WTC11 (cell line): ENCODE measurements at regions not wholly inside any gene's neighbourhood (a gene's known extent, or its start where the extent isn't known, plus 50 kb on each side); places are given as distances from the start of the nearest gene placed in this dataset.

ENCODE experiments used
- ATAC-seq: fragments of 200-7000 bp; cut with Tn5 transposase; 2 replicates; pipeline ENCODE4 v1.10.0; 2021; ENCODE audit warnings: mild to moderate bottlenecking, moderate library complexity
- CTCF ChIA-PET: fragments of 300-600 bp; sonication (Branson Sonifier 250); formaldehyde crosslinking; loops from one replicate; lab custom pipeline; 2021; ENCODE audit warnings: antibody characterized with exemption; lab: Charles Lee
- POLR2A ChIA-PET: fragments of 350-600 bp; sonication (Branson Sonifier 250); formaldehyde crosslinking; loops from one replicate; lab custom pipeline; 2021; ENCODE audit warnings: antibody characterized with exemption; lab: Charles Lee
- DNase-seq: peaks from one replicate; pipeline ENCODE4 v3.0.0; 2021; ENCODE audit warnings: low spot score
- H3K27ac Mint-ChIP-seq: 2 replicates; pipeline ENCODE4 v1.8.0; 2021; ENCODE audit warnings: mixed read lengths
- H3K27me3 Mint-ChIP-seq: 2 replicates; pipeline ENCODE4 v1.8.0; 2021; ENCODE audit warnings: low read depth, mild to moderate bottlenecking, moderate library complexity, mixed read lengths
- H3K36me3 Mint-ChIP-seq: 2 replicates; pipeline ENCODE4 v1.8.0; 2021; ENCODE audit warnings: mixed read lengths
- H3K4me1 Mint-ChIP-seq: 2 replicates; pipeline ENCODE4 v1.8.0; 2022; ENCODE audit warnings: mixed read lengths
- H3K4me3 Mint-ChIP-seq: 2 replicates; pipeline ENCODE4 v1.8.0; 2021; ENCODE audit warnings: mild to moderate bottlenecking, moderate library complexity, mixed read lengths
- H3K9me3 Mint-ChIP-seq: 2 replicates; pipeline ENCODE4 v1.8.0; 2021; ENCODE audit warnings: mixed read lengths
- ARID4B ChIP-seq: sonication (generic); formaldehyde crosslinking; IDR thresholded peaks from 2 replicates; pipeline ENCODE4 v1.8.0; 2023; ENCODE audit warnings: missing genetic modification reagents, mild to moderate bottlenecking, borderline replicate concordance
- CREB1 ChIP-seq: sonication (generic); formaldehyde crosslinking; IDR thresholded peaks from 2 replicates; pipeline ENCODE4 v1.8.0; 2023; ENCODE audit warnings: mild to moderate bottlenecking, missing genetic modification reagents
- E2F5 ChIP-seq: sonication (generic); formaldehyde crosslinking; IDR thresholded peaks from 2 replicates; pipeline ENCODE4 v1.8.1; 2022; ENCODE audit warnings: mild to moderate bottlenecking, moderate library complexity, missing genetic modification reagents
- ETV6 ChIP-seq: sonication (generic); formaldehyde crosslinking; IDR thresholded peaks from 2 replicates; pipeline ENCODE4 v1.8.1; 2022; ENCODE audit warnings: mild to moderate bottlenecking, missing genetic modification reagents
- GABPB1 ChIP-seq: sonication (generic); formaldehyde crosslinking; IDR thresholded peaks from 2 replicates; pipeline ENCODE4 v1.8.1; 2023; ENCODE audit warnings: mild to moderate bottlenecking, missing genetic modification reagents
- HMGXB4 ChIP-seq: sonication (generic); formaldehyde crosslinking; IDR thresholded peaks from 2 replicates; pipeline ENCODE4 v1.8.1; 2023; ENCODE audit warnings: mild to moderate bottlenecking, moderate library complexity, missing genetic modification reagents
- IRF1 ChIP-seq: sonication (generic); formaldehyde crosslinking; IDR thresholded peaks from 2 replicates; pipeline ENCODE4 v1.8.0; 2023; ENCODE audit warnings: missing genetic modification reagents
- JUN ChIP-seq: sonication (generic); formaldehyde crosslinking; IDR thresholded peaks from 2 replicates; pipeline ENCODE4 v1.8.0; 2023; ENCODE audit warnings: mild to moderate bottlenecking, missing genetic modification reagents
- MYBL2 ChIP-seq: sonication (generic); formaldehyde crosslinking; IDR thresholded peaks from 2 replicates; pipeline ENCODE4 v1.8.1; 2023; ENCODE audit warnings: mild to moderate bottlenecking, moderate library complexity, missing genetic modification reagents
- NR3C1 ChIP-seq: sonication (generic); formaldehyde crosslinking; conservative IDR thresholded peaks from 2 replicates; pipeline ENCODE4 v1.8.1; 2023; ENCODE audit warnings: low read depth, mild to moderate bottlenecking, missing genetic modification reagents
- OVOL2 ChIP-seq: fragments of 250-450 bp; sonication (Bioruptor Pico); IDR thresholded peaks from 2 replicates; pipeline ENCODE4 v1.9.0; 2021; ENCODE audit warnings: mild to moderate bottlenecking, borderline replicate concordance
- RORB ChIP-seq: fragments of 250-450 bp; sonication (Bioruptor Pico); IDR thresholded peaks from 2 replicates; pipeline ENCODE4 v1.9.0; 2021; ENCODE audit warnings: mild to moderate bottlenecking
- ZBTB43 ChIP-seq: sonication (generic); formaldehyde crosslinking; IDR thresholded peaks from 2 replicates; pipeline ENCODE4 v1.8.1; 2023; ENCODE audit warnings: mild to moderate bottlenecking, missing genetic modification reagents
- ZNF232 ChIP-seq: sonication (generic); formaldehyde crosslinking; IDR thresholded peaks from 2 replicates; pipeline ENCODE4 v1.8.0; 2022; ENCODE audit warnings: mild to moderate bottlenecking, missing genetic modification reagents
- ZNF281 ChIP-seq: sonication (generic); formaldehyde crosslinking; IDR thresholded peaks from 2 replicates; pipeline ENCODE4 v1.8.0; 2023; ENCODE audit warnings: mild to moderate bottlenecking, missing genetic modification reagents
- ZNF317 ChIP-seq: sonication (generic); formaldehyde crosslinking; IDR thresholded peaks from 2 replicates; pipeline ENCODE4 v1.8.1; 2023; ENCODE audit warnings: low read depth, mild to moderate bottlenecking, moderate library complexity, missing genetic modification reagents, borderline replicate concordance
- ZNF532 ChIP-seq: fragments of 250-450 bp; sonication (Bioruptor Pico); IDR thresholded peaks from 2 replicates; pipeline ENCODE4 v1.9.0; 2021; ENCODE audit warnings: mild to moderate bottlenecking, borderline replicate concordance

- POLR2A ChIA-PET: no interaction called here
- CTCF ChIA-PET: no interaction called here
- Mint-ChIP-seq H3K27me3 (no peaks in the 10 kb centered on the region; the same call in 1 of the 2 replicates), H3K36me3 (peaks cover 20% of the 10 kb centered on the region), H3K4me1 (no peaks in the 10 kb centered on the region), H3K9me3 (peaks cover 19% of the 10 kb centered on the region), H3K27ac (no peak overlapping the region), H3K4me3 (no peak overlapping the region)
- TF ChIP-seq ETV6 (CRISPR knock-in tag) (no peak), RORB (CRISPR knock-in tag) (no peak), CREB1 (no peak), JUN (CRISPR knock-in tag) (no peak), GABPB1 (CRISPR knock-in tag) (no peak)
- ATAC-seq (no peak), DNase-seq (no peak)
Measured at GRCh38 chr14:55867719-55868118, 250.5 kb upstream of the PELI2 start.

GRCh38 chr14:55869397-55870049 is 248.7 kb upstream of the PELI2 start:
- Mint-ChIP-seq H3K27me3 (no peaks in the 10 kb centered on the region; the same call in 1 of the 2 replicates), H3K27ac (no peak overlapping the region), H3K4me1 (no peaks in the 10 kb centered on the region), H3K9me3 (peaks cover 3% of the 10 kb centered on the region), H3K36me3 (peaks cover 4% of the 10 kb centered on the region), H3K4me3 (no peak overlapping the region)
- ATAC-seq (no peak), DNase-seq (no peak)
- no peak for TF ChIP-seq ZNF232
- TF ChIP-seq ZNF281 (CRISPR knock-in tag): no peak
- no peak for TF ChIP-seq OVOL2
- no peak for TF ChIP-seq E2F5 (CRISPR knock-in tag)
- TF ChIP-seq ZBTB43 (CRISPR knock-in tag): no peak
- no peak for TF ChIP-seq ARID4B (CRISPR knock-in tag)
- no peak for TF ChIP-seq HMGXB4 (CRISPR knock-in tag)
- TF ChIP-seq NR3C1 (CRISPR knock-in tag): no peak
- TF ChIP-seq ZNF532 (CRISPR knock-in tag): no peak
- TF ChIP-seq IRF1 (CRISPR knock-in tag): no peak
- TF ChIP-seq ZNF317 (CRISPR knock-in tag): no peak
- TF ChIP-seq MYBL2 (CRISPR knock-in tag): no peak
- ChIA-PET POLR2A (no interaction called here), CTCF (no interaction called here)
